ENCODE measurements at regions not wholly inside any gene's neighbourhood (a gene's known extent, or its start where the extent isn't known, plus 50 kb on each side); places are given as distances from the start of the nearest gene placed in this dataset.

DNA sequence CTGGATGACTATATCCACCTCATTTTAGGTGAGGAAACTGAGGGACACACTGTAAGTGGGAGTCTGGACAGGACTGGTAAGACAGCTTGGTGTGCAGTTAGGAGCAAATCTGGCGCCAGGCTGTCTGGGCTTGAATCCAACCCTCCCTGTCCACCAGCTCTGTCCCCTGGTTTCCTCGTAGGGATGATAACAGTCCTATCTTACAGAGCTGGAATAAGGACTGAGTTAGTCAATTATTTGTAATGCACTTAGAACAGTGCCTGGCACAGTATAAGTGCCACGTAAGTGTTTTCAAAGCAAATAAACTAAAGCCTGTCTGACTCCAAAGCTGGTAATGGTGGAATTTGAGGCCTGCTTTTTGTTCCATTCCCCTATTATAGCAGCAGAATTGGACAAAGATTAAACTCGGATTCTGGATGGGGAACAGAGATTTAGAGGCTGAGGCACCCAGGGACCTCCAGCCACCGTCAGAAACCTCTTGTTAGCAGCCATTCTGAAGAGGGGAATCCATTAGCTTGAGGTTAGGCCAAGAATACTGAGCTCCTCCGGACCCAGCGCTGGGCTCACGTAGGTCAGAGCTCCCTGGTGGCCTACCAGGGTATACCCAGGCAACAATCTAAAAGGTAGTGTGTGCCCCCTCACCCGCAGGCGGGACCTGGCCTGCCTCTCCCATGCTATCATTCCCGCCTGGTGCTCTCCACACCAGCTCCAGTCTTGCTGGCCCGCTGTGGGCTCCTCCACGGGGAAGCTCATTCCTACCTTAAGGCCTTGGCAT, 102.1 kb downstream of the UCHL1 start:
- Histone ChIP-seq H3K36me3 (ENCODE audit: control insufficient read depth, insufficient read depth, low read length) (no peaks in the 10 kb centered on the region), H3K4me1 (ENCODE audit: control insufficient read depth, insufficient read depth, low read length) (no peaks in the 10 kb centered on the region), H3K4me3 (ENCODE audit: insufficient read depth, low read depth, low read length) (no peak overlapping the region), H3K9me3 (ENCODE audit: control insufficient read depth, low read length) (no peaks in the 10 kb centered on the region), H3K27ac (ENCODE audit: insufficient read depth, low read depth, low read length, poor library complexity, severe bottlenecking) (no peak overlapping the region), H3K27me3 (ENCODE audit: control insufficient read depth, insufficient read depth, low read length, poor library complexity, severe bottlenecking) (peaks cover 61% of the 10 kb centered on the region)
- 56 to 59% methylated on average over 13 of the region's 13 CpGs for WGBS, 2 experiments

GRCh38 chr4:41359422-41359775, 102.7 kb downstream of the UCHL1 start:
- no peaks in the 10 kb centered on the region for H3K36me3 ChIP-seq (ENCODE audit: control insufficient read depth, insufficient read depth, low read length)
- peaks cover 66% of the 10 kb centered on the region for H3K27me3 ChIP-seq (ENCODE audit: control insufficient read depth, insufficient read depth, low read length, poor library complexity, severe bottlenecking)
- no peaks in the 10 kb centered on the region for H3K9me3 ChIP-seq (ENCODE audit: control insufficient read depth, low read length)
- WGBS, 2 experiments: 28 to 40% methylated on average over 5 of the region's 5 CpGs
- no peak overlapping the region for H3K27ac ChIP-seq (ENCODE audit: insufficient read depth, low read depth, low read length, poor library complexity, severe bottlenecking)
- H3K4me1 ChIP-seq (ENCODE audit: control insufficient read depth, insufficient read depth, low read length): no peaks in the 10 kb centered on the region
- no peak overlapping the region for H3K4me3 ChIP-seq (ENCODE audit: insufficient read depth, low read depth, low read length)

- no peak overlapping the region for H3K27ac ChIP-seq (ENCODE audit: insufficient read depth, low read depth, low read length, poor library complexity, severe bottlenecking)
These were observed 103.1 kb downstream of the UCHL1 start for GRCh38 chr4:41359836-41360213.

GRCh38 chr4:41360214-41360920, 103.6 kb downstream of the UCHL1 start:
- 0 to 1% methylated on average over 92 of the region's 92 CpGs for WGBS, 2 experiments
- Histone ChIP-seq H3K9me3 (ENCODE audit: control insufficient read depth, low read length) (no peaks in the 10 kb centered on the region), H3K27me3 (ENCODE audit: control insufficient read depth, insufficient read depth, low read length, poor library complexity, severe bottlenecking) (peaks cover 75% of the 10 kb centered on the region), H3K4me1 (ENCODE audit: control insufficient read depth, insufficient read depth, low read length) (peaks cover under 1% of the 10 kb centered on the region), H3K27ac (ENCODE audit: insufficient read depth, low read depth, low read length, poor library complexity, severe bottlenecking) (no peak overlapping the region), H3K4me3 (ENCODE audit: insufficient read depth, low read depth, low read length) (peak overlapping the region; percentile 73), H3K36me3 (ENCODE audit: control insufficient read depth, insufficient read depth, low read length) (no peaks in the 10 kb centered on the region)

More at GRCh38 chr4:41359836-41360213, 103.1 kb downstream of the UCHL1 start:
- Histone ChIP-seq H3K27me3 (ENCODE audit: control insufficient read depth, insufficient read depth, low read length, poor library complexity, severe bottlenecking) (peaks cover 71% of the 10 kb centered on the region), H3K4me1 (ENCODE audit: control insufficient read depth, insufficient read depth, low read length) (no peaks in the 10 kb centered on the region), H3K36me3 (ENCODE audit: control insufficient read depth, insufficient read depth, low read length) (no peaks in the 10 kb centered on the region), H3K9me3 (ENCODE audit: control insufficient read depth, low read length) (no peaks in the 10 kb centered on the region), H3K4me3 (ENCODE audit: insufficient read depth, low read depth, low read length) (peak overlapping the region; percentile 73)
- 11 to 22% methylated on average over 11 of the region's 11 CpGs for WGBS, 2 experiments

DNA sequence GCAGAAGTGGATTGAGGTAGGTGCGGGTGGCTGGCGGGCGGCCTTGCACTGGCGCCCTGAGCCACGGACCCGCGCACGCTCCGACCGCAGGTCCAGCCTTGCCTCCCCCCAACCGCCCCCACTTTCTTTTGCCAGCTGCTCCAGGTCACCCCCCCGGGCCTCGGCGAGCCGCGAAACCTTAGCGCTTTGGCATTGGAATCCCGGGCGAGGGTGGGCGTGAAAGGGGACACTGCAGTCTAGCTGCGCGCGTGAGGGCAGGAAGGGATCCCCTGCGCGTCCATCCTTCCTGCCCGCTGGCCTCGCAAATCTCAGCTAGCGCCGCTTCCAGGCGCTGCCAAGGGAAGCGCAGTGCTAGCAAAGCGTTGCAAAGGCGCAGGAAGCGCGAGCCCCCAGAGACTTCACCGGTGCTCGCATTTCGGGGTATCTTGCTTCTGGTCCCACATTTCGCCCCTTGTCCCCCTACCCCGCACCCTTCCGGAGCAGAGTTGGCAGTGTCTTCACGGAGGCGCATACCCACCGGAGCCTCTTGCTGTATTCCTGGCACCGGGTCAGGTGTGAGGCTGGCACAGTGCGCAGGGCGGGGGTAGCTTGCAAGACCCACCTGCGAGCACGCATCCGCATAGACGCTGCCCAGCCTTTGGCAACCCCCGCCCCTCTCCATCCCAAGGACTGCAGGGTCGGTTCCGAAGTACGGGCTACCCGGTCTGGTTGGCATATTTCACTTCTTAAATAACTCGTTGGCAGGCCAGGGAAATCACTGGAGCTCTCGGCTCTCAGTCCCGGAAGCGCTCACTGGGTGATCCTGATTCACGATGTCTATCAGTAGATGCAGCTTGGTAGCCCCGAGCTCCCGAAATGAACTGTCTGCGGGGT, 104.4 kb downstream of the UCHL1 start:
- H3K36me3 ChIP-seq (ENCODE audit: control insufficient read depth, insufficient read depth, low read length): no peaks in the 10 kb centered on the region
- peaks cover 4% of the 10 kb centered on the region for H3K4me1 ChIP-seq (ENCODE audit: control insufficient read depth, insufficient read depth, low read length)
- no peaks in the 10 kb centered on the region for H3K9me3 ChIP-seq (ENCODE audit: control insufficient read depth, low read length)
- WGBS, 2 experiments: 1% methylated on average over 64 of the region's 64 CpGs
- H3K27ac ChIP-seq (ENCODE audit: insufficient read depth, low read depth, low read length, poor library complexity, severe bottlenecking): no peak overlapping the region
- H3K4me3 ChIP-seq (ENCODE audit: insufficient read depth, low read depth, low read length): peak overlapping the region; percentile 73
- peaks cover 75% of the 10 kb centered on the region for H3K27me3 ChIP-seq (ENCODE audit: control insufficient read depth, insufficient read depth, low read length, poor library complexity, severe bottlenecking)

GRCh38 chr4:41361794-41362526, 105.2 kb downstream of the UCHL1 start:
- no peaks in the 10 kb centered on the region for H3K9me3 ChIP-seq (ENCODE audit: control insufficient read depth, low read length)
- H3K4me1 ChIP-seq (ENCODE audit: control insufficient read depth, insufficient read depth, low read length): peaks cover 4% of the 10 kb centered on the region
- H3K27me3 ChIP-seq (ENCODE audit: control insufficient read depth, insufficient read depth, low read length, poor library complexity, severe bottlenecking): peaks cover 75% of the 10 kb centered on the region
- no peak overlapping the region for H3K27ac ChIP-seq (ENCODE audit: insufficient read depth, low read depth, low read length, poor library complexity, severe bottlenecking)
- no peaks in the 10 kb centered on the region for H3K36me3 ChIP-seq (ENCODE audit: control insufficient read depth, insufficient read depth, low read length)
- 7 to 8% methylated on average over 10 of the region's 10 CpGs for WGBS, 2 experiments
- H3K4me3 ChIP-seq (ENCODE audit: insufficient read depth, low read depth, low read length): peak overlapping the region; percentile 73

- Histone ChIP-seq H3K36me3 (ENCODE audit: control insufficient read depth, insufficient read depth, low read length) (no peaks in the 10 kb centered on the region), H3K9me3 (ENCODE audit: control insufficient read depth, low read length) (no peaks in the 10 kb centered on the region), H3K4me3 (ENCODE audit: insufficient read depth, low read depth, low read length) (no peak overlapping the region), H3K27me3 (ENCODE audit: control insufficient read depth, insufficient read depth, low read length, poor library complexity, severe bottlenecking) (peaks cover 73% of the 10 kb centered on the region), H3K4me1 (ENCODE audit: control insufficient read depth, insufficient read depth, low read length) (peaks cover 4% of the 10 kb centered on the region), H3K27ac (ENCODE audit: insufficient read depth, low read depth, low read length, poor library complexity, severe bottlenecking) (no peak overlapping the region)
- WGBS, 2 experiments: 0 to 2% methylated on average over 9 to 10 of the region's 10 CpGs
These were observed 106.1 kb downstream of the UCHL1 start for GRCh38 chr4:41362621-41363383.

GRCh38 chr4:41363384-41363981, 106.8 kb downstream of the UCHL1 start:
- H3K9me3 ChIP-seq (ENCODE audit: control insufficient read depth, low read length): no peaks in the 10 kb centered on the region
- 4 to 6% methylated on average over 9 of the region's 9 CpGs for WGBS, 2 experiments

DNA sequence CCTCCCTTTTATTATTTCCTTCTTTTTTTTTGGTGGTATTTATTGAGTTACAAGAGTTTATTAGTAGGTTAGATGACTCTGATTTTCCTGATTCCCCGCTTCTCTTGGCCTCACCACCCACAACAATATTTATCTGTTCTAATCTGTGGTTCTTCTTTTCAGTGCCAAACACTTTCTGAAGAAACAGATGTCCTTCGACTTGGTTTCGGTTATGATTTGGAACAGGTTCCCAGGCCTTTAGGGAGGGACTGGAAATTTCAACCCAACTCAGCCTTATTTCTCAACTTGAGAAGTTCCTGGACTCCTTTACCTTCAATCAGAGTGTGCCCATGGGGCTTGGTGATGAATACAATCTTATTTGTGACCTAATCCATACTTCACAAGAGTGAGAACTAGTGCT, 108.1 kb downstream of the UCHL1 start:
- 94 to 96% methylated on average over 3 of the region's 3 CpGs for WGBS, 2 experiments
- Histone ChIP-seq H3K9me3 (ENCODE audit: control insufficient read depth, low read length) (no peaks in the 10 kb centered on the region), H3K27me3 (ENCODE audit: control insufficient read depth, insufficient read depth, low read length, poor library complexity, severe bottlenecking) (peaks cover 53% of the 10 kb centered on the region), H3K4me1 (ENCODE audit: control insufficient read depth, insufficient read depth, low read length) (peaks cover 4% of the 10 kb centered on the region), H3K4me3 (ENCODE audit: insufficient read depth, low read depth, low read length) (no peak overlapping the region), H3K36me3 (ENCODE audit: control insufficient read depth, insufficient read depth, low read length) (no peaks in the 10 kb centered on the region), H3K27ac (ENCODE audit: insufficient read depth, low read depth, low read length, poor library complexity, severe bottlenecking) (no peak overlapping the region)

More at GRCh38 chr4:41363384-41363981, 106.8 kb downstream of the UCHL1 start:
- Histone ChIP-seq H3K27ac (ENCODE audit: insufficient read depth, low read depth, low read length, poor library complexity, severe bottlenecking) (no peak overlapping the region), H3K27me3 (ENCODE audit: control insufficient read depth, insufficient read depth, low read length, poor library complexity, severe bottlenecking) (peaks cover 67% of the 10 kb centered on the region), H3K4me3 (ENCODE audit: insufficient read depth, low read depth, low read length) (no peak overlapping the region), H3K4me1 (ENCODE audit: control insufficient read depth, insufficient read depth, low read length) (peaks cover 4% of the 10 kb centered on the region), H3K36me3 (ENCODE audit: control insufficient read depth, insufficient read depth, low read length) (no peaks in the 10 kb centered on the region)
